ENCODE measurements at regions not wholly inside any gene's neighbourhood (a gene's known extent, or its start where the extent isn't known, plus 50 kb on each side); places are given as distances from the start of the nearest gene placed in this dataset.

DNA sequence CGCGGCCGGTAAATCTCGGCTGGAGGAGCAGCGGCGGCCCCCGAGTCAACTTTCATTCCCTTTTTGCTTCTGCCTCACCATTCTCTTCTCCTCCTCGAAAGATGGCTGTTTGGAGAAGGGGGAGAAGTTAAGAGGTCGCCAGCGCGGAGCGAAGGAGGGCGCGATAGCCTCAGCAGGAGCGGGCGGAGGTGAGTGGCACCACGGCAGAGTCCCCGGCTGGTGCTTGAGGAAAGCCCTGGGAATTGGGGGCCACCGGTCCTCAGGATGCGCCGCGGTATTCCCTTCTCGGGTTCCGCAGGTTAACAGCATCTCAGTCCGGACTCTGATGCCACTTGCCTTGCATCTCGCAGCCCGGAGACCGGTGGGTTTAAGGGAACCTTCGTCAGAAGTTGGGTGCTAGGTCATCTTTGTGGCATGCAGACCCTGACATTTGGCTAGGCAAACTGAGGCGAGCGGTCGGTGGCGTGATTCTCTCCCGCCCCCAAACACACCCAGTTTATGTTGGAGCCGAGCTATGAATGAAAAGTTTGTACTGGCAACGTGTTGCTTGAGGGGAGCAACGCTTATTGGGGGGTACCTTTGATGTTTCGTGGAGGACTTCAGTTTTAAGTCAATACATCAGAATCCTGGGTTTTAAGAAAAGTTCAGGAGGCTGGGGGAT, 59.5 kb upstream of the PRPS1L1 start:
- Histone ChIP-seq H3K4me3 (ENCODE audit: low read depth, low read length) (peak overlapping the region; percentile 66), H3K9me3 (ENCODE audit: control insufficient read depth, insufficient read depth, low read depth, low read length) (no peaks in the 10 kb centered on the region), H3K4me1 (ENCODE audit: control insufficient read depth, insufficient read depth, low read length) (peaks cover 4% of the 10 kb centered on the region), H3K36me3 (ENCODE audit: control insufficient read depth in 2 of 2, insufficient read depth in 1 of 2, low read length in 2 of 2) (no peaks in the 10 kb centered on the region), H3K27ac (ENCODE audit: extremely low read depth, low read depth, low read length) (peak overlapping the region; percentile 66; the same call in 1 of the 2 replicates)
- TF ChIP-seq ZNF350 (tag by site-specific recombination; IDR thresholded peaks at IDR 0.05) (no peak), SP7 (tag by site-specific recombination; IDR thresholded peaks at IDR 0.05) (0 out of 2 replicates have a peak, but pooled peaks have one; percentile 16), ZNF335 (tag by site-specific recombination; conservative IDR thresholded peaks at IDR 0.05) (peak; percentile 65), KLF9 (tag by site-specific recombination; IDR thresholded peaks at IDR 0.05; ENCODE audit: low read depth) (peak; percentile 41; the same call in 1 of the 2 replicates), ZNF324 (tag by site-specific recombination; IDR thresholded peaks at IDR 0.05) (no peak), ZBTB11 (tag by site-specific recombination; conservative IDR thresholded peaks at IDR 0.05; ENCODE audit: low read depth) (0 out of 2 replicates have a peak, but pooled peaks have one; percentile 1), ZFP41 (tag by site-specific recombination; IDR thresholded peaks at IDR 0.05; ENCODE audit: borderline replicate concordance) (no peak), SCRT2 (tag by site-specific recombination; IDR thresholded peaks at IDR 0.05) (peak; percentile 71), ZNF514 (tag by site-specific recombination; IDR thresholded peaks at IDR 0.05) (no peak)
- TF ChIP-seq, protein P1, sequence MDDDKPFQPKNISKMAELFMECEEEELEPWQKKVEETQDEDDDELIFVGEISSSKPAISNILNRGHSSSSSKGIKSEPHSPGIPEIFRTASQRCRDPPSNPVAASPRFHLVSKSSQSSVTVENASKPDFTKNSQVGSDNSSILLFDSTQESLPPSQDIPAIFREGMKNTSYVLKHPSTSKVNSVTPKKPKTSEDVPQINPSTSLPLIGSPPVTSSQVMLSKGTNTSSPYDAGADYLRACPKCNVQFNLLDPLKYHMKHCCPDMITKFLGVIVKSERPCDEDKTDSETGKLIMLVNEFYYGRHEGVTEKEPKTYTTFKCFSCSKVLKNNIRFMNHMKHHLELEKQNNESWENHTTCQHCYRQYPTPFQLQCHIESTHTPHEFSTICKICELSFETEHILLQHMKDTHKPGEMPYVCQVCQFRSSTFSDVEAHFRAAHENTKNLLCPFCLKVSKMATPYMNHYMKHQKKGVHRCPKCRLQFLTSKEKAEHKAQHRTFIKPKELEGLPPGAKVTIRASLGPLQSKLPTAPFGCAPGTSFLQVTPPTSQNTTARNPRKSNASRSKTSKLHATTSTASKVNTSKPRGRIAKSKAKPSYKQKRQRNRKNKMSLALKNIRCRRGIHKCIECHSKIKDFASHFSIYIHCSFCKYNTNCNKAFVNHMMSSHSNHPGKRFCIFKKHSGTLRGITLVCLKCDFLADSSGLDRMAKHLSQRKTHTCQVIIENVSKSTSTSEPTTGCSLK (tag by site-specific recombination; IDR thresholded peaks at IDR 0.05): no peak
- TF ChIP-seq, protein P2, sequence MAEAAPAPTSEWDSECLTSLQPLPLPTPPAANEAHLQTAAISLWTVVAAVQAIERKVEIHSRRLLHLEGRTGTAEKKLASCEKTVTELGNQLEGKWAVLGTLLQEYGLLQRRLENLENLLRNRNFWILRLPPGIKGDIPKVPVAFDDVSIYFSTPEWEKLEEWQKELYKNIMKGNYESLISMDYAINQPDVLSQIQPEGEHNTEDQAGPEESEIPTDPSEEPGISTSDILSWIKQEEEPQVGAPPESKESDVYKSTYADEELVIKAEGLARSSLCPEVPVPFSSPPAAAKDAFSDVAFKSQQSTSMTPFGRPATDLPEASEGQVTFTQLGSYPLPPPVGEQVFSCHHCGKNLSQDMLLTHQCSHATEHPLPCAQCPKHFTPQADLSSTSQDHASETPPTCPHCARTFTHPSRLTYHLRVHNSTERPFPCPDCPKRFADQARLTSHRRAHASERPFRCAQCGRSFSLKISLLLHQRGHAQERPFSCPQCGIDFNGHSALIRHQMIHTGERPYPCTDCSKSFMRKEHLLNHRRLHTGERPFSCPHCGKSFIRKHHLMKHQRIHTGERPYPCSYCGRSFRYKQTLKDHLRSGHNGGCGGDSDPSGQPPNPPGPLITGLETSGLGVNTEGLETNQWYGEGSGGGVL (tag by site-specific recombination; IDR thresholded peaks at IDR 0.05): no peak
- POLR2A ChIA-PET: no interaction called here
- CTCF ChIA-PET: interaction anchor here (0.7 to 1.4 kb wide), 3 partner anchors 9 to 230 kb away, joined by 3 to 6 read pairs (median 3); no protein-coding TSS in a partner anchor

GRCh38 chr7:18087687-18088078, 60.0 kb upstream of the PRPS1L1 start:
- Histone ChIP-seq H3K4me3 (ENCODE audit: low read depth, low read length) (peak overlapping the region; percentile 66), H3K27ac (ENCODE audit: extremely low read depth, low read depth, low read length) (no peak overlapping the region), H3K4me1 (ENCODE audit: control insufficient read depth, insufficient read depth, low read length) (peaks cover 4% of the 10 kb centered on the region), H3K36me3 (ENCODE audit: control insufficient read depth in 2 of 2, insufficient read depth in 1 of 2, low read length in 2 of 2) (no peaks in the 10 kb centered on the region), H3K9me3 (ENCODE audit: control insufficient read depth, insufficient read depth, low read depth, low read length) (no peaks in the 10 kb centered on the region)
- CTCF ChIA-PET: interaction anchor here (0.6 to 1.4 kb wide), 3 partner anchors 9 to 410 kb away, joined by 3 to 6 read pairs (median 3); no protein-coding TSS in a partner anchor
- POLR2A ChIA-PET: no interaction called here
- TF ChIP-seq, protein P3, sequence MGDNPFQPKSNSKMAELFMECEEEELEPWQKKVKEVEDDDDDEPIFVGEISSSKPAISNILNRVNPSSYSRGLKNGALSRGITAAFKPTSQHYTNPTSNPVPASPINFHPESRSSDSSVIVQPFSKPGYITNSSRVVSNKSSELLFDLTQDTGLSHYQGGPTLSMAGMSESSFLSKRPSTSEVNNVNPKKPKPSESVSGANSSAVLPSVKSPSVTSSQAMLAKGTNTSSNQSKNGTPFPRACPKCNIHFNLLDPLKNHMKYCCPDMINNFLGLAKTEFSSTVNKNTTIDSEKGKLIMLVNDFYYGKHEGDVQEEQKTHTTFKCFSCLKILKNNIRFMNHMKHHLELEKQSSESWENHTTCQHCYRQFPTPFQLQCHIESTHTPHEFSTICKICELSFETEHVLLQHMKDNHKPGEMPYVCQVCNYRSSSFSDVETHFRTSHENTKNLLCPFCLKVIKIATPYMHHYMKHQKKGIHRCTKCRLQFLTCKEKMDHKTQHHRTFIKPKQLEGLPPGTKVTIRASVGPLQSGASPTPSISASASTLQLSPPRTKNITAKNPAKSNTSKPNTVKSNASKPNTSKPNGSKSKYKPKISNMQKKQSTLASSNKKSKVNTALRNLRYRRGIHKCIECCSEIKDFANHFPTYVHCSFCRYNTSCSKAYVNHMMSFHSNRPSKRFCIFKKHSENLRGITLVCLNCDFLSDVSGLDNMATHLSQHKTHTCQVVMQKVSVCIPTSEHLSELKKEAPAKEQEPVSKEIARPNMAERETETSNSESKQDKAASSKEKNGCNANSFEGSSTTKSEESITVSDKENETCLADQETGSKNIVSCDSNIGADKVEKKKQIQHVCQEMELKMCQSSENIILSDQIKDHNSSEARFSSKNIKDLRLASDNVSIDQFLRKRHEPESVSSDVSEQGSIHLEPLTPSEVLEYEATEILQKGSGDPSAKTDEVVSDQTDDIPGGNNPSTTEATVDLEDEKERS (tag by site-specific recombination; IDR thresholded peaks at IDR 0.05): no peak
- TF ChIP-seq SP7 (tag by site-specific recombination; IDR thresholded peaks at IDR 0.05) (0 out of 2 replicates have a peak, but pooled peaks have one; percentile 5), ZNF600 (tag by site-specific recombination; IDR thresholded peaks at IDR 0.05) (peak; percentile 24; the same call in 1 of the 2 replicates)
